GM06990 (cell line): ENCODE measurements at regions not wholly inside any gene's neighbourhood (a gene's known extent, or its start where the extent isn't known, plus 50 kb on each side); places are given as distances from the start of the nearest gene placed in this dataset.

ENCODE experiments used
- DNase-seq: peaks from one replicate; pipeline ENCODE4 v3.0.0-alpha.2; 2011; ENCODE audit not compliant: insufficient read length; ENCODE audit errors: extremely low read depth
- H3K27me3 ChIP-seq: replicated peaks from 2 replicates; pipeline ENCODE4 v1.6.0; 2011; ENCODE audit warnings: low read length; ENCODE audit not compliant: control insufficient read depth, insufficient read depth
- H3K36me3 ChIP-seq: 2 replicates; pipeline ENCODE4 v1.5.1; 2011; ENCODE audit warnings: low read length; ENCODE audit not compliant: control insufficient read depth, insufficient read depth
- H3K4me3 ChIP-seq: replicated peaks from 2 replicates; pipeline ENCODE4 v1.5.1; 2011; ENCODE audit warnings: low read depth, mild to moderate bottlenecking, control low read depth, low read length
- CTCF ChIP-seq: IDR thresholded peaks from 2 replicates; pipeline ENCODE4 v1.5.1; 2011; ENCODE audit warnings: low read length, control low read depth, mild to moderate bottlenecking, inconsistent platforms; ENCODE audit not compliant: insufficient read depth, poor library complexity, severe bottlenecking

- Histone ChIP-seq H3K36me3 (no peaks in the 10 kb centered on the region), H3K27me3 (no peaks in the 10 kb centered on the region), H3K4me3 (no peak overlapping the region)
- no peak for DNase-seq
- TF ChIP-seq CTCF = no peak
Observed at GRCh38 chr12:28855761-28856310, 293.2 kb upstream of the FAR2 start.

- Histone ChIP-seq H3K4me3 (no peak overlapping the region), H3K36me3 (no peaks in the 10 kb centered on the region), H3K27me3 (no peaks in the 10 kb centered on the region)
- TF ChIP-seq CTCF = no peak
- no peak for DNase-seq
Observed at GRCh38 chr12:28857369-28857768, 291.7 kb upstream of the FAR2 start.

GRCh38 chr12:28859551-28859950, 289.5 kb upstream of the FAR2 start:
- H3K4me3 ChIP-seq = no peak overlapping the region
- DNase-seq = no peak
- TF ChIP-seq CTCF = no peak
- H3K36me3 ChIP-seq = no peaks in the 10 kb centered on the region
- H3K27me3 ChIP-seq = no peaks in the 10 kb centered on the region

GRCh38 chr12:28865776-28866175, 283.3 kb upstream of the FAR2 start:
- DNase-seq = no peak
- no peaks in the 10 kb centered on the region for H3K36me3 ChIP-seq
- H3K4me3 ChIP-seq = no peak overlapping the region
- TF ChIP-seq CTCF = no peak
- H3K27me3 ChIP-seq = no peaks in the 10 kb centered on the region

- TF ChIP-seq CTCF = no peak
- H3K36me3 ChIP-seq = no peaks in the 10 kb centered on the region
- no peak overlapping the region for H3K4me3 ChIP-seq
- H3K27me3 ChIP-seq = no peaks in the 10 kb centered on the region
- no peak for DNase-seq
Observed at GRCh38 chr12:28866296-28866695, 282.8 kb upstream of the FAR2 start.
